ENCODE measurements at regions not wholly inside any gene's neighbourhood (a gene's known extent, or its start where the extent isn't known, plus 50 kb on each side); places are given as distances from the start of the nearest gene placed in this dataset.

DNA sequence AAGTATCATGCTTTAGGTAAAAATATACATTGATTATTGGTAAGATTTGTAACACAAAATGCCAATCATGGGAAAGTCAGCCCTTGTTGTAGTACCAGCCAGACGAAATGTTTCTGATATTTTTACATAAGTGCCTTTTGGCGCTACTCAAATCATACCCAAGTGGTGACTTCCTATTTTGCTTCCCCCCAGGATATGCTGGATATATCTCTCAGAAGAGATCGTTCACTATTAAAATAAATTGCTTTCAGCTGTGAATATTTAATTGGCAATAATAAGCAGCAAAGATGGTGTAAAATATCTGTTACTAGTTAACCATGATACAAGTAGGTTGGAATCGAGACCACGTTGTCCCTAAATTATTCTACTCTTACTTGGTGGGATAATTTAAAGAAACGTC is 909.2 kb upstream of the LRRN3 start:
- TF ChIP-seq, protein P1, sequence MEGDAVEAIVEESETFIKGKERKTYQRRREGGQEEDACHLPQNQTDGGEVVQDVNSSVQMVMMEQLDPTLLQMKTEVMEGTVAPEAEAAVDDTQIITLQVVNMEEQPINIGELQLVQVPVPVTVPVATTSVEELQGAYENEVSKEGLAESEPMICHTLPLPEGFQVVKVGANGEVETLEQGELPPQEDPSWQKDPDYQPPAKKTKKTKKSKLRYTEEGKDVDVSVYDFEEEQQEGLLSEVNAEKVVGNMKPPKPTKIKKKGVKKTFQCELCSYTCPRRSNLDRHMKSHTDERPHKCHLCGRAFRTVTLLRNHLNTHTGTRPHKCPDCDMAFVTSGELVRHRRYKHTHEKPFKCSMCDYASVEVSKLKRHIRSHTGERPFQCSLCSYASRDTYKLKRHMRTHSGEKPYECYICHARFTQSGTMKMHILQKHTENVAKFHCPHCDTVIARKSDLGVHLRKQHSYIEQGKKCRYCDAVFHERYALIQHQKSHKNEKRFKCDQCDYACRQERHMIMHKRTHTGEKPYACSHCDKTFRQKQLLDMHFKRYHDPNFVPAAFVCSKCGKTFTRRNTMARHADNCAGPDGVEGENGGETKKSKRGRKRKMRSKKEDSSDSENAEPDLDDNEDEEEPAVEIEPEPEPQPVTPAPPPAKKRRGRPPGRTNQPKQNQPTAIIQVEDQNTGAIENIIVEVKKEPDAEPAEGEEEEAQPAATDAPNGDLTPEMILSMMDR (IDR thresholded peaks at IDR 0.05), result no peak
- no peak for TF ChIP-seq POLR2A (IDR thresholded peaks at IDR 0.05)
